ENCODE measurements at regions not wholly inside any gene's neighbourhood (a gene's known extent, or its start where the extent isn't known, plus 50 kb on each side); places are given as distances from the start of the nearest gene placed in this dataset.

GRCh38 chr12:124504273-124505000 is 63.0 kb downstream of the NCOR2 start:
- no peak for DNase-seq

- no peak for DNase-seq
Measured at GRCh38 chr12:124503305-124503704, 64.1 kb downstream of the NCOR2 start.

- no peak for DNase-seq
Measured at GRCh38 chr12:124502379-124502778, 65.0 kb downstream of the NCOR2 start.

GRCh38 chr12:124501827-124502226 is 65.6 kb downstream of the NCOR2 start:
- no peak for DNase-seq

- no peak for DNase-seq
Measured at GRCh38 chr12:124501112-124501561, 66.3 kb downstream of the NCOR2 start.

GRCh38 chr12:124499898-124500244 is 67.5 kb downstream of the NCOR2 start:
- no peak for DNase-seq

GRCh38 chr12:124499190-124499753 is 68.1 kb downstream of the NCOR2 start:
- DNase-seq = no peak

GRCh38 chr12:124498275-124499189 is 68.9 kb downstream of the NCOR2 start:
- DNase-seq = no peak

GRCh38 chr12:124497658-124498057 is 69.8 kb downstream of the NCOR2 start:
- no peak for DNase-seq

- no peak for DNase-seq
Measured at GRCh38 chr12:124497039-124497438, 70.4 kb downstream of the NCOR2 start.

GRCh38 chr12:124496584-124496983 is 70.8 kb downstream of the NCOR2 start:
- DNase-seq = no peak

GRCh38 chr12:124495194-124495983 is 72.0 kb downstream of the NCOR2 start:
- no peak for DNase-seq

GRCh38 chr12:124494751-124495129 is 72.7 kb downstream of the NCOR2 start:
- no peak for DNase-seq

GRCh38 chr12:124493809-124494750 is 73.3 kb downstream of the NCOR2 start:
- DNase-seq = peak; percentile 55

GRCh38 chr12:124492879-124493808 is 74.3 kb downstream of the NCOR2 start:
- no peak for DNase-seq

- DNase-seq = no peak
Measured at GRCh38 chr12:124491856-124492420, 75.5 kb downstream of the NCOR2 start.

GRCh38 chr12:124491310-124491709 is 76.1 kb downstream of the NCOR2 start:
- DNase-seq = no peak

GRCh38 chr12:124490584-124491305 is 76.7 kb downstream of the NCOR2 start:
- no peak for DNase-seq

GRCh38 chr12:124489915-124490583 is 77.4 kb downstream of the NCOR2 start:
- DNase-seq = no peak
